Prostate gland (tissue), 2 donors: ENCODE measurements at regions not wholly inside any gene's neighbourhood (a gene's known extent, or its start where the extent isn't known, plus 50 kb on each side); places are given as distances from the start of the nearest gene placed in this dataset.

ENCODE experiments used
- CTCF ChIP-seq, 4 experiments: fragments of 200-600 bp in 2 of 4; fragments of 450-650 bp in 2 of 4; sonication (generic) in 2 of 4; IDR thresholded peaks; 1 replicate in 3 of 4; 2 replicates in 1 of 4; pipeline ENCODE4 v1.5.1; 2016 to 2019; ENCODE audit warnings: antibody characterized with exemption in 4 of 4, mild to moderate bottlenecking in 2 of 4, moderate library complexity in 2 of 4
- POLR2A ChIP-seq: fragments of 450-650 bp; IDR thresholded peaks from one replicate; pipeline ENCODE4 v1.6.1; 2016; ENCODE audit warnings: antibody characterized with exemption, mild to moderate bottlenecking
- POLR2AphosphoS5 ChIP-seq: sonication (generic); formaldehyde crosslinking; IDR thresholded peaks from one replicate; pipeline ENCODE4 v1.6.1; 2017; ENCODE audit warnings: antibody characterized with exemption

DNA sequence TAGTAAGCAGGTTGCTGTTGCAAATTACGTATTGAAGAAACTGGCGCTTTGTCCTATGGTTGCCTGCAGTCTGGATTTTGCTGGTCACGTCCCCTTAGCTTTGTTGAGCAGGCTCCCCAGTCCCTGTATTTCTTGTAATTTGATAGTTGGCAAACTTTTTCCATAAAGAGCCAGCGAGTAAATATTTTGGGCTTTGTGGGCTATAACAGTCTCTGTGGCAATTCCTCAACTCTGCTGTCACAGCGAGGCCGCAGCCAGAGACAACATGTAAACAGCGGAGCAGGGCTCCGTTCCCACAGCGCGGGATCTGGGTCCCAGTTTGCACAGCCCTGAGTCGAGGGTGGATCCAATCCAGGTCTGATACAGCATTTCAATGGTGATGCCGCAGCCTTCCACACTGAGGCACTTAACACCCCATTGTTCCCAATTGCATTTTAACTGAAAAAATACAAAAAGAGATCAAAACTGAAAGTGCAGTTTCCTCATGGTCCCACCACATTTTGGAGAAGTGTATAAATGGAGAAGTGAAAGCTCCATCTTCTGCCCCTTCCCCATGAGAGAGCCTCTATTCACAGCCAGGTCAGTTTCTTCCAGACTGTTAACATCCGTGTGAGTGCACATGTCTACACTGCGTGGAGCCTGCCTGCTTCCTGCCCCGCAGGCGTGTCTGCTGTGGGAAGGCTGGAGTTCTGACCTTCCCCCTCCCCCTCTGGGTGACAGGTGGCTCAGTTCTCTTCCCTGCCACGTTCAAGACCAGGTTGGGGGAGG, 89.1 kb downstream of the RPS6KA4 start:
- TF ChIP-seq POLR2A = no peak
- peak in 1 of 4 experiments; percentile 14 for TF ChIP-seq CTCF (IDR thresholded peaks at IDR 0.05)
- TF ChIP-seq POLR2AphosphoS5 = peak; percentile 79
